DOHH2 (cell line): ENCODE measurements at regions not wholly inside any gene's neighbourhood (a gene's known extent, or its start where the extent isn't known, plus 50 kb on each side); places are given as distances from the start of the nearest gene placed in this dataset.

Experiments used
- H3F3A ChIP-seq: fragments of 200-600 bp; sonication (generic), shearing (Covaris generic); 2 replicates; pipeline ENCODE4 v1.6.0; 2016; ENCODE audit warnings: antibody characterized with exemption, mild to moderate bottlenecking; ENCODE audit not compliant: control insufficient read depth, insufficient read depth
- H3K27ac ChIP-seq: fragments of 200-600 bp; sonication (generic); 2 replicates; pipeline ENCODE4 v1.5.1; 2014; ENCODE audit warnings: low read depth, mild to moderate bottlenecking, low read length, moderate library complexity
- H3K27me3 ChIP-seq: fragments of 200-600 bp; sonication (generic); 2 replicates; pipeline ENCODE4 v1.6.1; 2014; ENCODE audit warnings: mild to moderate bottlenecking, low read length, mixed read lengths; ENCODE audit not compliant: control insufficient read depth
- H3K36me3 ChIP-seq: fragments of 200-600 bp; sonication (generic); 2 replicates; pipeline ENCODE4 v1.6.1; 2014; ENCODE audit warnings: mild to moderate bottlenecking, low read length, moderate library complexity, mixed read lengths; ENCODE audit not compliant: control insufficient read depth
- H3K4me1 ChIP-seq: fragments of 200-600 bp; sonication (generic); 2 replicates; pipeline ENCODE4 v1.6.1; 2014; ENCODE audit warnings: mild to moderate bottlenecking, low read length, mixed read lengths; ENCODE audit not compliant: control insufficient read depth
- H3K4me2 ChIP-seq: fragments of 200-600 bp; sonication (generic); 2 replicates; pipeline ENCODE4 v1.6.0; 2014; ENCODE audit warnings: mild to moderate bottlenecking, low read length, moderate library complexity
- H3K4me3 ChIP-seq: fragments of 200-600 bp; sonication (generic); 2 replicates; pipeline ENCODE4 v1.5.1; 2014; ENCODE audit warnings: mild to moderate bottlenecking, low read length, mixed read lengths
- H3K79me2 ChIP-seq: fragments of 200-600 bp; sonication (generic); 2 replicates; pipeline ENCODE4 v1.6.1; 2014; ENCODE audit warnings: mild to moderate bottlenecking, low read length, mixed read lengths; ENCODE audit not compliant: control insufficient read depth
- H3K9me2 ChIP-seq: fragments of 200-600 bp; sonication (generic); replicated peaks from 2 replicates; pipeline ENCODE4 v1.6.1; 2014; ENCODE audit warnings: mild to moderate bottlenecking, low read length, mixed read lengths; ENCODE audit not compliant: control insufficient read depth
- H3K9me3 ChIP-seq: fragments of 200-600 bp; sonication (generic); 2 replicates; pipeline ENCODE4 v1.6.1; 2014; ENCODE audit warnings: antibody characterized with exemption, low read length, mixed read lengths; ENCODE audit not compliant: control insufficient read depth, insufficient read depth
- H4K20me1 ChIP-seq: fragments of 200-600 bp; sonication (generic); 2 replicates; pipeline ENCODE4 v1.6.0; 2014; ENCODE audit warnings: low read depth, mild to moderate bottlenecking, antibody characterized with exemption, low read length, moderate library complexity; ENCODE audit not compliant: control insufficient read depth, insufficient read depth
- CTCF ChIP-seq: fragments of 200-600 bp; sonication (generic); IDR thresholded peaks from one replicate; pipeline ENCODE4 v1.5.1; 2014; ENCODE audit warnings: antibody characterized with exemption, mild to moderate bottlenecking, low read depth, low read length; ENCODE audit not compliant: poor library complexity, severe bottlenecking
- EZH2phosphoT487 ChIP-seq: fragments of 200-600 bp; sonication (generic); IDR thresholded peaks from 2 replicates; pipeline ENCODE4 v1.6.1; 2017; ENCODE audit warnings: borderline replicate concordance, mild to moderate bottlenecking, antibody characterized with exemption, low read length, moderate library complexity, mixed read lengths

- Histone ChIP-seq H3K4me3 (no peak overlapping the region), H3K27ac (no peak overlapping the region), H3K4me1 (peaks cover 5% of the 10 kb centered on the region), H3K9me3 (no peaks in the 10 kb centered on the region), H3K36me3 (no peaks in the 10 kb centered on the region), H3K27me3 (peaks cover 2% of the 10 kb centered on the region; the same call in 1 of the 2 replicates), H4K20me1 (no peaks in the 10 kb centered on the region), H3K4me2 (no peak overlapping the region), H3K9me2 (no peaks in the 10 kb centered on the region), H3F3A (no peaks in the 10 kb centered on the region), H3K79me2 (no peaks in the 10 kb centered on the region)
- TF ChIP-seq CTCF = no peak
- no peak for TF ChIP-seq EZH2phosphoT487
These were observed 79.8 kb downstream of the C1D start for GRCh38 chr2:67982956-67983355.

- Histone ChIP-seq H3K4me1 (peaks cover 5% of the 10 kb centered on the region), H3K36me3 (no peaks in the 10 kb centered on the region), H3K9me3 (no peaks in the 10 kb centered on the region), H3K27me3 (no peaks in the 10 kb centered on the region), H3K4me2 (no peak overlapping the region), H3F3A (no peaks in the 10 kb centered on the region), H3K79me2 (no peaks in the 10 kb centered on the region), H3K27ac (no peak overlapping the region), H4K20me1 (no peaks in the 10 kb centered on the region), H3K4me3 (no peak overlapping the region), H3K9me2 (no peaks in the 10 kb centered on the region)
- TF ChIP-seq CTCF (no peak), EZH2phosphoT487 (no peak)
These were observed 78.2 kb downstream of the C1D start for GRCh38 chr2:67984600-67984999.

GRCh38 chr2:67985586-67985985 is 77.2 kb downstream of the C1D start:
- Histone ChIP-seq H3K27me3 (no peaks in the 10 kb centered on the region), H3K4me3 (no peak overlapping the region), H4K20me1 (no peaks in the 10 kb centered on the region), H3K9me2 (no peaks in the 10 kb centered on the region), H3K79me2 (no peaks in the 10 kb centered on the region), H3K4me2 (no peak overlapping the region), H3F3A (no peaks in the 10 kb centered on the region), H3K9me3 (no peaks in the 10 kb centered on the region), H3K36me3 (no peaks in the 10 kb centered on the region), H3K4me1 (peaks cover 5% of the 10 kb centered on the region), H3K27ac (no peak overlapping the region)
- TF ChIP-seq EZH2phosphoT487 (no peak), CTCF (no peak)

- no peak overlapping the region for H3K4me3 ChIP-seq
- H3K27me3 ChIP-seq = no peaks in the 10 kb centered on the region
- no peak for TF ChIP-seq EZH2phosphoT487
- TF ChIP-seq CTCF = no peak
- H3K36me3 ChIP-seq = no peaks in the 10 kb centered on the region
- H3K9me2 ChIP-seq = no peaks in the 10 kb centered on the region
- no peaks in the 10 kb centered on the region for H3K9me3 ChIP-seq
- no peak overlapping the region for H3K27ac ChIP-seq
- H3K79me2 ChIP-seq = no peaks in the 10 kb centered on the region
- H3K4me2 ChIP-seq = no peak overlapping the region
- H3F3A ChIP-seq = no peaks in the 10 kb centered on the region
- H3K4me1 ChIP-seq = peaks cover 5% of the 10 kb centered on the region
- H4K20me1 ChIP-seq = no peaks in the 10 kb centered on the region
These were observed 76.5 kb downstream of the C1D start for GRCh38 chr2:67986258-67986657.
